ENCODE measurements at regions not wholly inside any gene's neighbourhood (a gene's known extent, or its start where the extent isn't known, plus 50 kb on each side); places are given as distances from the start of the nearest gene placed in this dataset.
"Not testable (repeated sequence)": the region's sequence is repeated elsewhere in the genome, so short reads cannot be mapped to it uniquely, and the experiment has no call there.

DNA sequence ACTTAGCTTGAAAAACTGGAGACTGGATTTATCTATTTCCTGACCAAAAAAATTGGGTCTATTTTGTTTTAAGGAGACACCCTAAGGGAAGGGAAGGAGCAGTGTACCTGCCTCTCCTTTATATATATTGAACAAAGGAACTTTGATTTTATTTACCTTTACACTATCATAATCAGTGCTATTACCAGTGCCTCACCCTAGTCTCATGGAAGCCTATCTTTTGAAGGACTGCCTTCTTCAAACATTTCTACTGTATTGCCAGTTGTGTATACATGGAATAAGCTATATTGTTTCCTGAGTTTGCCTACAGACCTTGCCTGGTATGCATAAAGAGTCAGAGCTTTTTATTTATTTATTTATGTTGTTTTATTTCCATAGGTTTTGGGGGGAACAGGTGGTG, 124.9 kb downstream of the UTRN start:
- Mint-ChIP-seq H3K4me3 (no peak overlapping the region), H3K9me3 (no peaks in the 10 kb centered on the region; the same call in 1 of the 3 replicates), H3K4me1 (peaks cover 18% of the 10 kb centered on the region; the same call in 2 of the 3 replicates), H3K27me3 (ENCODE audit: insufficient read depth, low read depth, poor library complexity) (peaks cover 3% of the 10 kb centered on the region), H3K27ac (no peak overlapping the region), H3K36me3 (ENCODE audit: low read depth) (no peaks in the 10 kb centered on the region; the same call in 2 of the 3 replicates)
- Histone ChIP-seq H2AFZ (no peak overlapping the region), H3F3A (replicated peaks; ENCODE audit: low read depth) (no peaks in the 10 kb centered on the region), H3K27ac (ENCODE audit: low read depth) (no peak overlapping the region), H4K20me1 (replicated peaks; ENCODE audit: insufficient read depth) (no peaks in the 10 kb centered on the region; the same call in 1 of the 2 replicates), H3K36me3 (ENCODE audit: insufficient read depth) (no peaks in the 10 kb centered on the region), H3K27me3 (ENCODE audit: insufficient read depth) (no peaks in the 10 kb centered on the region), H3K4me1 (ENCODE audit: insufficient read depth) (peaks cover 12% of the 10 kb centered on the region), H3K9me2 (ENCODE audit: insufficient read depth) (no peaks in the 10 kb centered on the region), H3K79me2 (replicated peaks; ENCODE audit: insufficient read depth) (peaks cover 53% of the 10 kb centered on the region), H3K4me3 (no peak overlapping the region), H3K4me2 (no peak overlapping the region)
- TF ChIP-seq ZNF331 (CRISPR knock-in tag; IDR thresholded peaks at IDR 0.05; ENCODE audit: low read depth), result no peak
- TF ChIP-seq JUNB (IDR thresholded peaks at IDR 0.05; ENCODE audit: unreplicated experiment), result no peak
- ATAC-seq (no peak), DNase-seq (ENCODE audit: low spot score) (no peak)

DNA sequence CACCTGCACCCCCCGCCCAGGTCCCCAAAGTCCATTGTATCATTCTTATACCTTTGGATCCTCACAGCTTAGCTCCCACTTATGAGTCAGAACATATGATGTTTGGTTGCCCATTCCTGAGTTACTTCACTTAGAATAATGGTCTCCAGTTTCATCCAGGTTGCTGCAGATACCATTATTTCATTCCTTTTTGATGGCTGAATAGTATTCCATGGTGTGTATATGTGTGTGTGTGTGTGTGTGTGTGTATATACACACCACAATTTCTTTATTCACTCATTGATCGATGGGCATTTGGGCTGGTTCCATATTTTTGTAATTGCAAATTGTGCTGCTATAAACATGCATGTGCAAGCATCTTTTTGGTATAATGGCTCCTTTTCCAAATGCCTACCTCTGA, 125.4 kb downstream of the UTRN start:
- not testable (repeated sequence) for H3K36me3 ChIP-seq (ENCODE audit: insufficient read depth); H3K36me3 Mint-ChIP-seq (ENCODE audit: low read depth); H3K4me1 ChIP-seq (ENCODE audit: insufficient read depth); H3K9me3 Mint-ChIP-seq; ATAC-seq; H3K27me3 Mint-ChIP-seq (ENCODE audit: insufficient read depth, low read depth, poor library complexity); H3K9me2 ChIP-seq (ENCODE audit: insufficient read depth); H4K20me1 ChIP-seq (replicated peaks; ENCODE audit: insufficient read depth); H3K4me3 ChIP-seq; H3K4me2 ChIP-seq; DNase-seq (ENCODE audit: low spot score); H3K4me3 Mint-ChIP-seq; H3F3A ChIP-seq (replicated peaks; ENCODE audit: low read depth); H3K27ac Mint-ChIP-seq; H2AFZ ChIP-seq; H3K27me3 ChIP-seq (ENCODE audit: insufficient read depth); H3K27ac ChIP-seq (ENCODE audit: low read depth)
- H3K79me2 ChIP-seq (replicated peaks; ENCODE audit: insufficient read depth), result peaks cover 53% of the 10 kb centered on the region
- peaks cover 13% of the 10 kb centered on the region; the same call in 2 of the 3 replicates for H3K4me1 Mint-ChIP-seq

DNA sequence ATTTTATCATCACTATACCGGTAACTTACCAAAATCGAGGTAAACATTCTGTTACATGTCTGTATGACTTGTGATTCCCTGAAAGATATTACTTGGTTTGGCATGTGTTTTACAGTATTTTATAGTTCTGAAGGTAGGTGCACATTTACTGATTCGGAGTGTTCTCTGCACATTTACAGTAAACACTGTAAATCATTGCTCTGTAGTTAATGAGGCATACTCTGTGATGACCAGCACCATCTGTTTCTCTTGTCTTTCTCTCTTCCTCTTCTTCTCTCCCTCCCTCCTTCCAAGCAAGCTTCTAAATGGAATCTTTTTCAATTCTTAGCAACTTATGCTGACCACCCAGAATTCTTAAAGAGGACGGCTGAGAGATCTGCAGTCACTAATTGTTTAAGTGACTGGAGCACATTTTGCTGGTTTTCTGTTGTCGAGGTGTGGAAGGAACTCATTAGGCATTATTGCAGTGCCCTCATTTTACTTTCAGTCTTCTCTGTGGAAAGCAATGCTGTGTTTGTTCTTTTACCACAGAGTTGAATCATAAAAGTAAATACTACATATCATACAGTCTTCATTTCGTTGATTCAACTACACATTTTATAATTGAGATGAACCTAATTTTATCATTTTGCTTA, 126.5 kb downstream of the UTRN start:
- ATAC-seq (no peak), DNase-seq (ENCODE audit: low spot score) (no peak)
- Histone ChIP-seq H3F3A (replicated peaks; ENCODE audit: low read depth) (no peaks in the 10 kb centered on the region), H3K4me3 (no peak overlapping the region), H4K20me1 (replicated peaks; ENCODE audit: insufficient read depth) (no peaks in the 10 kb centered on the region; the same call in 1 of the 2 replicates), H3K27me3 (ENCODE audit: insufficient read depth) (no peaks in the 10 kb centered on the region), H3K36me3 (ENCODE audit: insufficient read depth) (no peaks in the 10 kb centered on the region), H3K4me1 (ENCODE audit: insufficient read depth) (peaks cover 6% of the 10 kb centered on the region), H3K9me2 (ENCODE audit: insufficient read depth) (no peaks in the 10 kb centered on the region), H3K4me2 (no peak overlapping the region), H2AFZ (no peak overlapping the region), H3K79me2 (replicated peaks; ENCODE audit: insufficient read depth) (peaks cover 53% of the 10 kb centered on the region), H3K27ac (ENCODE audit: low read depth) (peak overlapping the region; percentile 22; the same call in 1 of the 2 replicates)
- Mint-ChIP-seq H3K27ac (no peak overlapping the region), H3K4me1 (peaks cover 13% of the 10 kb centered on the region; the same call in 2 of the 3 replicates), H3K4me3 (no peak overlapping the region), H3K36me3 (ENCODE audit: low read depth) (no peaks in the 10 kb centered on the region; the same call in 2 of the 3 replicates), H3K9me3 (no peaks in the 10 kb centered on the region; the same call in 1 of the 3 replicates), H3K27me3 (ENCODE audit: insufficient read depth, low read depth, poor library complexity) (peaks cover 3% of the 10 kb centered on the region)
- TF ChIP-seq NANOG (IDR thresholded peaks at IDR 0.05; ENCODE audit: borderline replicate concordance), result no peak
- no peak for TF ChIP-seq STAT1 (IDR thresholded peaks at IDR 0.05; ENCODE audit: unreplicated experiment)
- TF ChIP-seq JUNB (IDR thresholded peaks at IDR 0.05; ENCODE audit: unreplicated experiment), result no peak
- no peak for TF ChIP-seq ZNF114 (CRISPR knock-in tag; IDR thresholded peaks at IDR 0.05)
- TF ChIP-seq EZH2 (IDR thresholded peaks at IDR 0.05; ENCODE audit: low read depth, unreplicated experiment), result no peak
- TF ChIP-seq, protein P1, sequence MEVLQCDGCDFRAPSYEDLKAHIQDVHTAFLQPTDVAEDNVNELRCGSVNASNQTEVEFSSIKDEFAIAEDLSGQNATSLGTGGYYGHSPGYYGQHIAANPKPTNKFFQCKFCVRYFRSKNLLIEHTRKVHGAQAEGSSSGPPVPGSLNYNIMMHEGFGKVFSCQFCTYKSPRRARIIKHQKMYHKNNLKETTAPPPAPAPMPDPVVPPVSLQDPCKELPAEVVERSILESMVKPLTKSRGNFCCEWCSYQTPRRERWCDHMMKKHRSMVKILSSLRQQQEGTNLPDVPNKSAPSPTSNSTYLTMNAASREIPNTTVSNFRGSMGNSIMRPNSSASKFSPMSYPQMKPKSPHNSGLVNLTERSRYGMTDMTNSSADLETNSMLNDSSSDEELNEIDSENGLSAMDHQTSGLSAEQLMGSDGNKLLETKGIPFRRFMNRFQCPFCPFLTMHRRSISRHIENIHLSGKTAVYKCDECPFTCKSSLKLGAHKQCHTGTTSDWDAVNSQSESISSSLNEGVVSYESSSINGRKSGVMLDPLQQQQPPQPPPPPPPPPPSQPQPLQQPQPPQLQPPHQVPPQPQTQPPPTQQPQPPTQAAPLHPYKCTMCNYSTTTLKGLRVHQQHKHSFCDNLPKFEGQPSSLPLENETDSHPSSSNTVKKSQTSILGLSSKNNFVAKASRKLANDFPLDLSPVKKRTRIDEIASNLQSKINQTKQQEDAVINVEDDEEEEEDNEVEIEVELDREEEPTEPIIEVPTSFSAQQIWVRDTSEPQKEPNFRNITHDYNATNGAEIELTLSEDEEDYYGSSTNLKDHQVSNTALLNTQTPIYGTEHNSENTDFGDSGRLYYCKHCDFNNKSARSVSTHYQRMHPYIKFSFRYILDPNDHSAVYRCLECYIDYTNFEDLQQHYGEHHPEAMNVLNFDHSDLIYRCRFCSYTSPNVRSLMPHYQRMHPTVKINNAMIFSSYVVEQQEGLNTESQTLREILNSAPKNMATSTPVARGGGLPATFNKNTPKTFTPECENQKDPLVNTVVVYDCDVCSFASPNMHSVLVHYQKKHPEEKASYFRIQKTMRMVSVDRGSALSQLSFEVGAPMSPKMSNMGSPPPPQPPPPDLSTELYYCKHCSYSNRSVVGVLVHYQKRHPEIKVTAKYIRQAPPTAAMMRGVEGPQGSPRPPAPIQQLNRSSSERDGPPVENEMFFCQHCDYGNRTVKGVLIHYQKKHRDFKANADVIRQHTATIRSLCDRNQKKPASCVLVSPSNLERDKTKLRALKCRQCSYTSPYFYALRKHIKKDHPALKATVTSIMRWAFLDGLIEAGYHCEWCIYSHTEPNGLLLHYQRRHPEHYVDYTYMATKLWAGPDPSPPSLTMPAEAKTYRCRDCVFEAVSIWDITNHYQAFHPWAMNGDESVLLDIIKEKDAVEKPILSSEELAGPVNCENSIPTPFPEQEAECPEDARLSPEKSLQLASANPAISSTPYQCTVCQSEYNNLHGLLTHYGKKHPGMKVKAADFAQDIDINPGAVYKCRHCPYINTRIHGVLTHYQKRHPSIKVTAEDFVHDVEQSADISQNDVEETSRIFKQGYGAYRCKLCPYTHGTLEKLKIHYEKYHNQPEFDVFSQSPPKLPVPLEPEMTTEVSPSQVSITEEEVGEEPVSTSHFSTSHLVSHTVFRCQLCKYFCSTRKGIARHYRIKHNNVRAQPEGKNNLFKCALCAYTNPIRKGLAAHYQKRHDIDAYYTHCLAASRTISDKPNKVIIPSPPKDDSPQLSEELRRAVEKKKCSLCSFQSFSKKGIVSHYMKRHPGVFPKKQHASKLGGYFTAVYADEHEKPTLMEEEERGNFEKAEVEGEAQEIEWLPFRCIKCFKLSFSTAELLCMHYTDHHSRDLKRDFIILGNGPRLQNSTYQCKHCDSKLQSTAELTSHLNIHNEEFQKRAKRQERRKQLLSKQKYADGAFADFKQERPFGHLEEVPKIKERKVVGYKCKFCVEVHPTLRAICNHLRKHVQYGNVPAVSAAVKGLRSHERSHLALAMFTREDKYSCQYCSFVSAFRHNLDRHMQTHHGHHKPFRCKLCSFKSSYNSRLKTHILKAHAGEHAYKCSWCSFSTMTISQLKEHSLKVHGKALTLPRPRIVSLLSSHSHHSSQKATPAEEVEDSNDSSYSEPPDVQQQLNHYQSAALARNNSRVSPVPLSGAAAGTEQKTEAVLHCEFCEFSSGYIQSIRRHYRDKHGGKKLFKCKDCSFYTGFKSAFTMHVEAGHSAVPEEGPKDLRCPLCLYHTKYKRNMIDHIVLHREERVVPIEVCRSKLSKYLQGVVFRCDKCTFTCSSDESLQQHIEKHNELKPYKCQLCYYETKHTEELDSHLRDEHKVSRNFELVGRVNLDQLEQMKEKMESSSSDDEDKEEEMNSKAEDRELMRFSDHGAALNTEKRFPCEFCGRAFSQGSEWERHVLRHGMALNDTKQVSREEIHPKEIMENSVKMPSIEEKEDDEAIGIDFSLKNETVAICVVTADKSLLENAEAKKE (CRISPR knock-in tag; IDR thresholded peaks at IDR 0.05), result no peak
- TF ChIP-seq, protein P2, sequence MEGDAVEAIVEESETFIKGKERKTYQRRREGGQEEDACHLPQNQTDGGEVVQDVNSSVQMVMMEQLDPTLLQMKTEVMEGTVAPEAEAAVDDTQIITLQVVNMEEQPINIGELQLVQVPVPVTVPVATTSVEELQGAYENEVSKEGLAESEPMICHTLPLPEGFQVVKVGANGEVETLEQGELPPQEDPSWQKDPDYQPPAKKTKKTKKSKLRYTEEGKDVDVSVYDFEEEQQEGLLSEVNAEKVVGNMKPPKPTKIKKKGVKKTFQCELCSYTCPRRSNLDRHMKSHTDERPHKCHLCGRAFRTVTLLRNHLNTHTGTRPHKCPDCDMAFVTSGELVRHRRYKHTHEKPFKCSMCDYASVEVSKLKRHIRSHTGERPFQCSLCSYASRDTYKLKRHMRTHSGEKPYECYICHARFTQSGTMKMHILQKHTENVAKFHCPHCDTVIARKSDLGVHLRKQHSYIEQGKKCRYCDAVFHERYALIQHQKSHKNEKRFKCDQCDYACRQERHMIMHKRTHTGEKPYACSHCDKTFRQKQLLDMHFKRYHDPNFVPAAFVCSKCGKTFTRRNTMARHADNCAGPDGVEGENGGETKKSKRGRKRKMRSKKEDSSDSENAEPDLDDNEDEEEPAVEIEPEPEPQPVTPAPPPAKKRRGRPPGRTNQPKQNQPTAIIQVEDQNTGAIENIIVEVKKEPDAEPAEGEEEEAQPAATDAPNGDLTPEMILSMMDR (conservative IDR thresholded peaks at IDR 0.05; ENCODE audit: low read depth in 2 of 2), result no peak
- TF ChIP-seq ZNF331 (CRISPR knock-in tag; IDR thresholded peaks at IDR 0.05; ENCODE audit: low read depth), result no peak

All from GM23338 (cell line).